GM12873 (cell line): ENCODE measurements at regions not wholly inside any gene's neighbourhood (a gene's known extent, or its start where the extent isn't known, plus 50 kb on each side); places are given as distances from the start of the nearest gene placed in this dataset.

Experiments
- CTCF ChIP-seq: IDR thresholded peaks from 2 replicates; pipeline ENCODE4 v1.5.1; 2012; ENCODE audit warnings: low read depth, mild to moderate bottlenecking, moderate library complexity, low read length, control low read depth; ENCODE audit not compliant: insufficient read depth; ENCODE audit errors: missing control alignments

GRCh38 chr7:131071786-131072504 lies 255.7 kb upstream of the MKLN1 start:
- peak; percentile 19 for TF ChIP-seq CTCF

GRCh38 chr7:131072505-131073091 lies 255.1 kb upstream of the MKLN1 start:
- no peak for TF ChIP-seq CTCF

- TF ChIP-seq CTCF, result no peak
Observed at GRCh38 chr7:131074043-131074442, 253.6 kb upstream of the MKLN1 start.

- TF ChIP-seq CTCF, result no peak
Observed at GRCh38 chr7:131074585-131074984, 253.1 kb upstream of the MKLN1 start.

- no peak for TF ChIP-seq CTCF
Observed at GRCh38 chr7:131075406-131075805, 252.3 kb upstream of the MKLN1 start.

- no peak for TF ChIP-seq CTCF
Observed at GRCh38 chr7:131076032-131076431, 251.6 kb upstream of the MKLN1 start.

GRCh38 chr7:131076711-131077181 lies 250.9 kb upstream of the MKLN1 start:
- TF ChIP-seq CTCF, result no peak
